ENCODE measurements at regions not wholly inside any gene's neighbourhood (a gene's known extent, or its start where the extent isn't known, plus 50 kb on each side); places are given as distances from the start of the nearest gene placed in this dataset.
A peak's percentile ranks its signal among the peaks of the same experiment; 100 is the strongest.

GRCh38 chr2:52934323-52934898, 833.2 kb upstream of the CHAC2 start (continued):
- no peak for TF ChIP-seq NFXL1 (IDR thresholded peaks at IDR 0.05; ENCODE audit: borderline replicate concordance)
- TF ChIP-seq TBL1XR1 (IDR thresholded peaks at IDR 0.05; ENCODE audit: low read depth, low read length) = no peak
- TF ChIP-seq WRNIP1 (IDR thresholded peaks at IDR 0.05; ENCODE audit: borderline replicate concordance, low read depth, low read length) = no peak
- no peak for TF ChIP-seq STAT3 (IDR thresholded peaks at IDR 0.05; ENCODE audit: low read depth, low read length)
- peak; percentile 87 to 95 for TF ChIP-seq EP300 (IDR thresholded peaks at IDR 0.05; ENCODE audit: borderline replicate concordance in 1 of 2, control insufficient read depth in 1 of 2, low read depth in 2 of 2, low read length in 2 of 2)
- no peak for TF ChIP-seq NR2C2 (IDR thresholded peaks at IDR 0.05; ENCODE audit: borderline replicate concordance, control insufficient read depth, insufficient read length, low read depth)
- no peak for TF ChIP-seq ELK1 (IDR thresholded peaks at IDR 0.05; ENCODE audit: low read depth, low read length)
- 0 out of 2 replicates have a peak, but pooled peaks have one; percentile 28 for TF ChIP-seq RCOR1 (conservative IDR thresholded peaks at IDR 0.05; ENCODE audit: low read depth, low read length)
- TF ChIP-seq CEBPB (IDR thresholded peaks at IDR 0.05; ENCODE audit: borderline replicate concordance in 1 of 2, low read depth in 2 of 2, low read length in 2 of 2) = peak in 1 of 2 experiments; percentile 78; a peak in 1 of 4 replicates
- no peak for TF ChIP-seq ZNF687 (IDR thresholded peaks at IDR 0.05)
- TF ChIP-seq HDAC2 (IDR thresholded peaks at IDR 0.05) = no peak
- no peak for TF ChIP-seq CBFB (IDR thresholded peaks at IDR 0.05; ENCODE audit: low read depth)
- TF ChIP-seq NFYA (IDR thresholded peaks at IDR 0.05; ENCODE audit: borderline replicate concordance, low read depth, low read length) = no peak
- no peak for TF ChIP-seq ZBTB33 (IDR thresholded peaks at IDR 0.05)
- no peak for TF ChIP-seq PKNOX1 (IDR thresholded peaks at IDR 0.05)
- no peak for TF ChIP-seq ZNF592 (IDR thresholded peaks at IDR 0.05)
